ENCODE measurements at regions not wholly inside any gene's neighbourhood (a gene's known extent, or its start where the extent isn't known, plus 50 kb on each side); places are given as distances from the start of the nearest gene placed in this dataset.

DNA sequence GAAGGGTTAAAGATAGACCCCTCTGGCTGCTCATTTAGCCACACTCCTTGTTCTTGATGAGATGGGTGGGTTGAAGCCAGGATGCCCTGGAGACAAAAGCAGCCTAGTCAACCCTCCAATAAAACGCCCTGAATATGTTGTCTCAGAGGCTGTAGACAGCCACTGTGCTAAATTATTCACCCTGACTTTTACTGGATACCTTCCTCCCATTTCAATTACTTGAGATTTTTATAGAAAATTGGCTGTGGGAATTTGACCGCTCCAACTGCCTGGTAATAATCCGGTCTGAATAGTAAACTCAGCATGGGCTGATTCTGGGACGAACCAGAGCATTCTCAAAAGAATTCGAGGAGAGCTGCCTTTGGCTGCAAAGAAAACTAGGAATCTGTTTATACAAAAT, 104.2 kb downstream of the SNX18 start:
- DNase-seq (ENCODE audit: extremely low read depth in 1 of 2, low read depth in 1 of 2), result no peak

DNA sequence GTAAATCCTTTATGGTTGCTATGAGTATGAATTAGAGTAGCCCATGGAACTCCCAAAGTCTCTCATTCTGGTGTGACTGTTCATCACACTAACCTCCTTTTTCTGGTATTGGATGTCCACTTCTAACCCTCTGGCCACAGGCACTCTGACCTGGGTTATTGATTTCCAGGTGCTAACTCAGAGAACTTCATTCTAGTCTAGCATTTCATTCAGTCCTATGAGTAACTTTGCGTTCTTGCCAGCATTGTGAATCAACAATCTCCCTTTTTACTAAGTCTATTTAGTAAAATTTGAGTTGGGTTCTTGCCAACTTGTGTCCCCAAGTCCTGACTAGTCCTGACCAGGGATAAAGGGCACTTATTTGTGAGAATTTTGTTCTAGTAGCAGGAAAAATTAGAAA, 103.5 kb downstream of the SNX18 start:
- DNase-seq (ENCODE audit: extremely low read depth in 1 of 2, low read depth in 1 of 2), result no peak

- DNase-seq (ENCODE audit: extremely low read depth in 1 of 2, low read depth in 1 of 2), result no peak
Observed at GRCh38 chr5:54620141-54620933, 102.8 kb downstream of the SNX18 start.

DNA sequence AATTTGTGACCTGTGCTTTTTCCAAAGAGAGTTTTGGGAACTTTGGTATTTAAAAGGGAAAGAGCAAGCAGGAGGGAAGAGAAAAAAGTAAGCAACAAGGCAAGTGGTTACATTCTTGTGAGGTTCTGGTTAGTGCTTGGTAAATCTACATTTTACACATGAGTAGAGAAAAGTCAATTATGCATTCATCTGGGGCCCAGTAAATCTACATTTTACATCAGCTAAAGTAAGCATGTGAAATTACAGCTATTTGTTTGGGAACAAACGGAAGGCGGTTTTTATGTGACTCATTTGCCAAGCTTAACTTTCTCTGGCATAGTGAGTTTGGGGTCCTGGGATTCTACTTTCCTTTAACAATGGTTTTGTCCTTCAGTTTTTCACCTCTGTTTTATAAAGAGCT, 102.2 kb downstream of the SNX18 start:
- DNase-seq (ENCODE audit: extremely low read depth in 1 of 2, low read depth in 1 of 2), result no peak

GRCh38 chr5:54616518-54617220, 99.1 kb downstream of the SNX18 start:
- no peak for DNase-seq (ENCODE audit: extremely low read depth in 1 of 2, low read depth in 1 of 2)

DNA sequence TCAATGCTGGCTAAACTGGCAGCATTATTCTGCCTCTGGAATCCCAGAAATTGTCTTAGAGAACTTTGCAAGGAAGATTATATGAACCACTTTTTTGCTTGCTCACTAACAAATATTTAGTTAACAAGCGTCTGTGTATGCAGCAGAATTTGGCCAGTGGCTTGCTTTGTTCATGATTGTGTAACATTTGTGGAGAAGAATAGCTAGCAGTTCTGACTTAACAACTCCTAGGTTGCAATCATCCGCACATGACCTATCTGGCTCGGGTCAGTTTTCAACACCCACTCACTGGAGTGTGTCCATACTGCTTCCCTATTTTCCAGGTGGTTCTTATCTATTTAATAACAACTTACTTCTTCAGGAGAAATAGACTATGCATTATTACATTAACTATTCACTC, 98.5 kb downstream of the SNX18 start:
- DNase-seq (ENCODE audit: extremely low read depth in 1 of 2, low read depth in 1 of 2), result no peak

- no peak for DNase-seq (ENCODE audit: extremely low read depth in 1 of 2, low read depth in 1 of 2)
Observed at GRCh38 chr5:54615381-54615780, 97.8 kb downstream of the SNX18 start.

DNA sequence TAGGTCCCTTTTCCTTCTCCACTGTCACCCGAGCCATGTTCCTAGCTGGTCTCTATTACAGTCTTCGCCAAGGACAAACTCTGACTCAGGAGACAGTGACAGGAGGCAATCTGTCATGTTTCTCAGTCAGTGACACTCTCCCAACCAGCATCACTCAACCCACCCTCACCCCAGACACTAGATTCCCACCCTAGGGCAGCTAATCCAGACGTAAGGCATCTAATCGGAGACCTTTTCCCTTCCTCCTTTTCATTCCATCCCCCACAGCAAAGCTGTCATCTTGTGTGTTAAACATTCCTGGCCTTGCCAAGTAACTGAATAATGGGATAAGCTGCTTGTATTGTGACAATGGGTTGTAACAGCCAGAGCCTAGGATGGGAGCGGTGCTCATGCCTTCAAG, 95.2 kb downstream of the SNX18 start:
- no peak for DNase-seq (ENCODE audit: extremely low read depth in 1 of 2, low read depth in 1 of 2)

- no peak for DNase-seq (ENCODE audit: extremely low read depth in 1 of 2, low read depth in 1 of 2)
Observed at GRCh38 chr5:54611290-54611951, 93.9 kb downstream of the SNX18 start.

DNA sequence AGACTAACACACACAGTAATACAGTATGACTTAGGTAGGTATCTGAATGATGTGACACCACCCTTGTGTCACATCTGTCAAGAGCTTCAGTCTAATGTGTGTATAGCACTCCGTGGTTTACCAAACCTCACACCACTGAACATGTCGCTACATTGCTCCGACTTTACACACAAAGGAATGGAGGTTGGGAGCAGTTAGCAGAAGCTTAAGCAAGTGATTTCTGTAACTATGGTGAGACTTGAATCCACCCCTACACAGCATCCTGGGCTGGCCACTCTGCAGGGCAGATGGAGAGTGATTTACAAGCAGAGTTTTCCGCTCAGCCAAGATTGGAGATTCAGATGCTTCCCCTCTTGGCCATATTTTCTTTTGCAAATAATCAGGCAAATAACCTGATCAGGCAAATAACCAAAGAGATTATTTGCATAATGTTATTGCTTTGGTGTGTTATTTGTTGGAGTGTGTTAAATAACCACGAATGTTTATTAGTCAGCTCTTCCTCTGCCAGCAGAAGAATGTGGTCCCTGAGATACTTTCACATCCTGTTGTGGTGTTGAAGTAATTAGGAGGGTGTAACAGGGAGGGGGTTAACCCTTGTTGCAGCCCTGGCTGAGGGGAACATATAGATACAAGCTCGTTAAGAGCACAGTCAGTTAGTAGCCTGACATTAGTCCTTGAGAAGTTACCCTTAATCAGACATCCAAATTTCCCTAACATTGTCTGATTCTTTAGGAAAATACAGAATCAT, 92.8 kb downstream of the SNX18 start:
- peak in 1 of 2 donors; percentile 5 for DNase-seq (ENCODE audit: extremely low read depth in 1 of 2, low read depth in 1 of 2)

- no peak for DNase-seq (ENCODE audit: extremely low read depth in 1 of 2, low read depth in 1 of 2)
Observed at GRCh38 chr5:54608423-54609085, 91.0 kb downstream of the SNX18 start.

DNA sequence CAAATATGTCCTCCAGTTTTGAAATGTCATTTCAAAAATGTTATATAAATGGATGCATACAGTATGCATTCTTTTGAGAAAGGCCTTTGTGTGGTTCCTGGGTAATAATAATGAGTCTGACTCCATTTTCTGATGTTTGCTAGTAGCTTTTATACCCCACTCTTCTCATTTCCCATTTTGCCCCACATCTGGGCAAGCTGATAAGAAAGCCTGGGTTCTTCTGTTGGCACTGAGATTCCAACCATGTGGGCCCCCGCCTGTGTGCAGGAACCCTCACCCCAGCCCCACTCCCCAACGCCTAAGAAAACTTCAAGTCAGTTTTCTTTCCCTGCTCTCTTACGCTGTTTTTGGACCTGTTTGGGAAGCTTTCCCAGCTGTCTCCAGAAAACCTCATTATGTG, 89.4 kb downstream of the SNX18 start:
- no peak for DNase-seq (ENCODE audit: extremely low read depth in 1 of 2, low read depth in 1 of 2)

DNA sequence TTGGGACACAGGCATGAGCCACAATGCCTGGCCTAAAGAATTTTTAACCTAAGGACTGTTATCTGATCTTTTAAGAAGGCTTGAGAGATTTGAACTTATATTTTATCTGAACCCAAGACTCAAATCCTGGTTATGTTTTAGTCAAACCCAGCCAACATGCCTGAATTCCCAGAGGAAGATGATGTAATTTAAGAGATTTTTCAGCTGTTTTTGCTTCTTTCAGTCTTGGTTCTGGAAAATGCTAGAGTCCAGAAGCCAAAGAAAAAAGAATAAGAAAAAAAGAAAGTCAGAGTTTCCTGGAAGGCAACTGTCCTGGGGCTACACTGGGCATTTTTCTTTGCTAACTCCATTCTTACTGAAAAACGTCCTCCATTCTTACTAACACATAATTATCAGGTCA, 85.8 kb downstream of the SNX18 start:
- DNase-seq (ENCODE audit: extremely low read depth in 1 of 2, low read depth in 1 of 2), result no peak

GRCh38 chr5:54602475-54602874, 84.9 kb downstream of the SNX18 start:
- no peak for DNase-seq (ENCODE audit: extremely low read depth in 1 of 2, low read depth in 1 of 2)

DNA sequence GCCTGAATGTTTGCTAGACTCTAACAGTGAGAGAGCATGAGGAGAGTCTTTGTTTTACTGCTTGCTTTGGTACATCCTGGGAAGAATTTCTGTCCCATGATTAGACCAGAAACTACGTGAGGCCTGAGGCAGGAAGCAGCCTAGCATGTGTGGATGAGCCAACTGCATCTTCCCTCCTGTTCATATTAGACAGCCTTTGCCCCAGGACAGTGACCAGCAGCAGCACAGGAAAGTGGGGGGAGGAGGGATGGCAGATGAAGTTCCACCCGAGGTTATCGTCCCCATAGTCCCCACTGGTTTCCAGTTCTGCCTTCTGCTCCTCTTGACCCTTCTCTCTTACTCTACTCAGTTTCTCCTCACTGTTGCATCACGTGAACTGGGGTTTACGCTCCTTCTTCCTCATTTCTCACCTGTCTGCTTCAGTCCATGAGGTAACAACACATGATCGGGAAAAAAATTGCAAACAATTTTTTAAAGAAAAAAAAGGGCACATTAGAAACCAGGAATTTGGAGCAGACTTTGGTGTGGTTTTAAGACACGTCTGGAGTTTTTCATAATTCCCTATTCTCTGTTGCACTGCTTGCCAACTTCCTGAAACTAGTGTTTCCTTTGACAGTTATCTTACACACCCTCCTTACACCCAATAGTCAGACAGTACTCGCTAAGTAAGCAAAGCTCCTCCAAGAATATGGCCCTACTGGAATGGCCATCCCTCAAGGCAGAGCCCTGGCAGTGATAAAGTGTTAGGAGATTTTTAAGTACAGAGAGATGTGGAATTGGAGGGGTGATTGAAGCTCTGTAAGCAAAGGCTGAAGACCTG, 84.1 kb downstream of the SNX18 start:
- no peak for DNase-seq (ENCODE audit: extremely low read depth in 1 of 2, low read depth in 1 of 2)
